GM21360 (cell line): ENCODE measurements at regions not wholly inside any gene's neighbourhood (a gene's known extent, or its start where the extent isn't known, plus 50 kb on each side); places are given as distances from the start of the nearest gene placed in this dataset.

Experiments used
- ATAC-seq: cut with Tn5 transposase; IDR thresholded peaks from one replicate; pipeline ENCODE4 v1.9.1; 2021; ENCODE audit warnings: mild to moderate bottlenecking, moderate library complexity; ENCODE audit not compliant: unreplicated experiment

- ATAC-seq, result no peak
Observed at GRCh38 chr5:133744051-133744959, 132.0 kb upstream of the FSTL4 start.

GRCh38 chr5:133742431-133742988 lies 130.2 kb upstream of the FSTL4 start:
- ATAC-seq, result no peak

- ATAC-seq, result no peak
Observed at GRCh38 chr5:133741818-133742355, 129.5 kb upstream of the FSTL4 start.

- no peak for ATAC-seq
Observed at GRCh38 chr5:133741396-133741795, 129.1 kb upstream of the FSTL4 start.

GRCh38 chr5:133739181-133739780 lies 126.9 kb upstream of the FSTL4 start:
- no peak for ATAC-seq

- no peak for ATAC-seq
Observed at GRCh38 chr5:133738271-133738670, 125.9 kb upstream of the FSTL4 start.

GRCh38 chr5:133736512-133736911 lies 124.2 kb upstream of the FSTL4 start:
- ATAC-seq, result no peak

- ATAC-seq, result no peak
Observed at GRCh38 chr5:133735346-133735745, 123.0 kb upstream of the FSTL4 start.

GRCh38 chr5:133734916-133735315 lies 122.6 kb upstream of the FSTL4 start:
- no peak for ATAC-seq

- ATAC-seq, result no peak
Observed at GRCh38 chr5:133732536-133732935, 120.2 kb upstream of the FSTL4 start.

GRCh38 chr5:133731951-133732350 lies 119.6 kb upstream of the FSTL4 start:
- ATAC-seq, result no peak

GRCh38 chr5:133730866-133731265 lies 118.5 kb upstream of the FSTL4 start:
- ATAC-seq, result no peak

GRCh38 chr5:133730346-133730745 lies 118.0 kb upstream of the FSTL4 start:
- no peak for ATAC-seq

- no peak for ATAC-seq
Observed at GRCh38 chr5:133729800-133730199, 117.5 kb upstream of the FSTL4 start.

- no peak for ATAC-seq
Observed at GRCh38 chr5:133728475-133728874, 116.1 kb upstream of the FSTL4 start.

GRCh38 chr5:133727636-133728035 lies 115.3 kb upstream of the FSTL4 start:
- no peak for ATAC-seq

GRCh38 chr5:133723651-133724366 lies 111.5 kb upstream of the FSTL4 start:
- no peak for ATAC-seq

GRCh38 chr5:133723126-133723525 lies 110.8 kb upstream of the FSTL4 start:
- no peak for ATAC-seq

GRCh38 chr5:133721365-133721764 lies 109.0 kb upstream of the FSTL4 start:
- no peak for ATAC-seq

GRCh38 chr5:133718457-133718856 lies 106.1 kb upstream of the FSTL4 start:
- no peak for ATAC-seq

GRCh38 chr5:133716532-133717183 lies 104.3 kb upstream of the FSTL4 start:
- no peak for ATAC-seq
